HL-60 (cell line): ENCODE measurements at regions not wholly inside any gene's neighbourhood (a gene's known extent, or its start where the extent isn't known, plus 50 kb on each side); places are given as distances from the start of the nearest gene placed in this dataset.

Experiments used
- DNase-seq, 2 experiments: peaks; one replicate each; pipeline ENCODE4 v3.0.0-alpha.2; 2010 to 2020; ENCODE audit warnings: low read depth in 1 of 2, low spot score in 1 of 2
- H3K27ac ChIP-seq: fragments of 250-450 bp; sonication (Bioruptor Pico); replicated peaks from 2 replicates; pipeline ENCODE4 v1.5.1; 2020; ENCODE audit warnings: mild to moderate bottlenecking, moderate library complexity
- H3K27me3 ChIP-seq: fragments of 250-450 bp; sonication (Bioruptor Pico); 2 replicates; pipeline ENCODE4 v1.5.1; 2021; ENCODE audit warnings: mild to moderate bottlenecking, moderate library complexity; ENCODE audit not compliant: insufficient read depth, poor library complexity, severe bottlenecking
- H3K4me3 ChIP-seq: replicated peaks from 2 replicates; pipeline ENCODE4 v1.5.1; 2011; ENCODE audit warnings: mild to moderate bottlenecking, control low read depth, low read length; ENCODE audit not compliant: insufficient read depth
- CTCF ChIP-seq: IDR thresholded peaks from one replicate; pipeline ENCODE4 v1.5.1; 2011; ENCODE audit warnings: low read length, control low read depth, inconsistent platforms; ENCODE audit not compliant: insufficient read depth
- GABPA ChIP-seq: IDR thresholded peaks from 2 replicates; pipeline ENCODE4 v1.6.1; 2012; ENCODE audit warnings: low read depth
- POLR2AphosphoS5 ChIP-seq: IDR thresholded peaks from 2 replicates; pipeline ENCODE4 v1.6.1; 2012; ENCODE audit warnings: low read depth
- REST ChIP-seq: IDR thresholded peaks from 2 replicates; pipeline ENCODE4 v1.6.1; 2012; ENCODE audit warnings: low read depth; ENCODE audit not compliant: insufficient replicate concordance
- SPI1 ChIP-seq: IDR thresholded peaks from 2 replicates; pipeline ENCODE4 v1.6.1; 2012; ENCODE audit warnings: low read depth, mild to moderate bottlenecking, borderline replicate concordance

- no peak overlapping the region for H3K4me3 ChIP-seq
- no peak for DNase-seq
- TF ChIP-seq REST: no peak
These were observed 201.3 kb downstream of the TEX29 start for GRCh38 chr13:111521691-111522229.

GRCh38 chr13:111525320-111526118, 205.1 kb downstream of the TEX29 start:
- H3K27ac ChIP-seq: no peak overlapping the region
- H3K4me3 ChIP-seq: no peak overlapping the region
- TF ChIP-seq SPI1 (no peak), POLR2AphosphoS5 (no peak), GABPA (no peak)
- peaks cover 13% of the 10 kb centered on the region for H3K27me3 ChIP-seq
- no peak for DNase-seq

More at GRCh38 chr13:111521691-111522229, 201.3 kb downstream of the TEX29 start:
- Histone ChIP-seq H3K27me3 (peaks cover 4% of the 10 kb centered on the region), H3K27ac (no peak overlapping the region)

- DNase-seq: no peak
- H3K27me3 ChIP-seq: peaks cover 24% of the 10 kb centered on the region
- H3K27ac ChIP-seq: no peak overlapping the region
- TF ChIP-seq POLR2AphosphoS5 (no peak), REST (no peak), CTCF (no peak), SPI1 (no peak), GABPA (no peak)
- no peak overlapping the region for H3K4me3 ChIP-seq
These were observed 206.5 kb downstream of the TEX29 start for GRCh38 chr13:111526922-111527321.

GRCh38 chr13:111527614-111528229, 207.3 kb downstream of the TEX29 start:
- Histone ChIP-seq H3K4me3 (no peak overlapping the region), H3K27me3 (peaks cover 28% of the 10 kb centered on the region), H3K27ac (no peak overlapping the region)
- TF ChIP-seq CTCF (no peak), GABPA (no peak), POLR2AphosphoS5 (no peak), SPI1 (no peak), REST (no peak)
- DNase-seq: no peak
